ENCODE measurements at regions not wholly inside any gene's neighbourhood (a gene's known extent, or its start where the extent isn't known, plus 50 kb on each side); places are given as distances from the start of the nearest gene placed in this dataset.
"Not testable (repeated sequence)": the region's sequence is repeated elsewhere in the genome, so short reads cannot be mapped to it uniquely, and the experiment has no call there.

DNA sequence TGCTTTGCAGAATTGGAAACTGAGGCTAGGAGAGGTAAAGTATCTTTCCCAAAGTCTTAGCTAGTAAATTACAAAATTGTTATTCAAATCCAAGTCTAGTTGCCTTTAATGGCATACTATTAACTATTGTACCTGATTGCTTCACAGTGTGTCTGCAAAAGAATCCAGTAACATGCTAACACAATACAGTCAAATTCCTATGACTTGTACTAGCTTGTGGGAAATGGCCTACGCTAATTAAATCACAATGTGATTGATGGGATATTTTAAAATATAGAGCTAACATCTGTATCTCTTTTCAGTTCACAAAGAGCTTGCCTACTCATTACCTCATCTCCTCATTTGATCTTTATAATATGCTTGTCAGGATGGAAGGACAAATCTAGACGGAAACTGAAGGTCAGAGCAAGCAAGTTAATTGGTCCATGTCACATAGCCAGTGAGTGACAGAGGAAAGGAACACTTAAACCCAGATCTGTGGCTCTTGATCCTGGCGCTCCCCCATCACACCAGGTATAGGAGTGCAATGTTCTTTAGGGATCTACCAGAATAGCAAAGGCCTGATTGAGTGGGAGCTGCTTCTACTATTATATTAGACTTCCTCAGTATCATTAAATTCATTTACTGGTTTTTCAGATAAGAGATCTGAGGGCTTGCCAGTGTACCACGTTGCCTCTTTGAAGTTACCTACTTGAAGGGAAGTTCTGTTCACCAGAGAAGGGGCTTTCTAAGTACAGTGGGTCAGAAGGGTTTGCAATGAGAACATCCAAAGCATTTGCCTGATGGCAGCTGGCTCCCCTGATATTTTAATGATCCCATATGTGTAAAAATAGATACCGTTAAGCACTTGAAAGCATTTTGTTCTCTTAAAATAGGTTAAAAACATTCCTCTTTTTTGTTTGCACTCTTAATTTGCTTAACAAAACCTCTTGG is 213.6 kb upstream of the SESN3 start:
- no peak for DNase-seq (ENCODE audit: low read depth in 2 of 2, low spot score in 1 of 2)

DNA sequence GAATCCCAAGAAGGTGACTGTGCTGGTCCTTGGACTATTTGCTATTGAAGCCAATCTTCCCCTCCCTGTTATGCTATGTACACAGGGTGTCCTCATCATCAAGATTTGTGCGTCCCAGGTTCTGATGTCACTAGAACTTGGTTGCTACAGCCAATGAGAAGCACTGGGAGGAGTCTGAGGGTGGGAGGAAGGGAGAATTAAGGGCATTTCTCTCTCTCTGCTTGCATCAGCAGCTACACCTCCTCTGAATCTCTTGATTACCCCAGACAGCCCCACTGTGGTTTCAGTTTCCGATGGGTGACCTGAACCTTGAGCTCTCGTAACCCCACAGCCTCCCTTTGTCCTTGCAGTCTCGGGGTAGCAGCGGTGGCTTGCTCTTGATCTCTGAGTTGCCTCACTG is 212.4 kb upstream of the SESN3 start:
- DNase-seq (ENCODE audit: low read depth in 2 of 2, low spot score in 1 of 2), result no peak

- DNase-seq (ENCODE audit: low read depth in 2 of 2, low spot score in 1 of 2), result no peak
Observed at GRCh38 chr11:95442531-95443050, 211.6 kb upstream of the SESN3 start.

GRCh38 chr11:95435628-95436353 is 204.8 kb upstream of the SESN3 start:
- DNase-seq (ENCODE audit: low read depth in 2 of 2, low spot score in 1 of 2), result no peak

- no peak for DNase-seq (ENCODE audit: low read depth in 2 of 2, low spot score in 1 of 2)
Observed at GRCh38 chr11:95435192-95435591, 204.2 kb upstream of the SESN3 start.

- DNase-seq (ENCODE audit: low read depth in 2 of 2, low spot score in 1 of 2), result no peak
Observed at GRCh38 chr11:95434489-95435057, 203.6 kb upstream of the SESN3 start.

- DNase-seq (ENCODE audit: low read depth in 2 of 2, low spot score in 1 of 2), result no peak
Observed at GRCh38 chr11:95434009-95434408, 203.0 kb upstream of the SESN3 start.

DNA sequence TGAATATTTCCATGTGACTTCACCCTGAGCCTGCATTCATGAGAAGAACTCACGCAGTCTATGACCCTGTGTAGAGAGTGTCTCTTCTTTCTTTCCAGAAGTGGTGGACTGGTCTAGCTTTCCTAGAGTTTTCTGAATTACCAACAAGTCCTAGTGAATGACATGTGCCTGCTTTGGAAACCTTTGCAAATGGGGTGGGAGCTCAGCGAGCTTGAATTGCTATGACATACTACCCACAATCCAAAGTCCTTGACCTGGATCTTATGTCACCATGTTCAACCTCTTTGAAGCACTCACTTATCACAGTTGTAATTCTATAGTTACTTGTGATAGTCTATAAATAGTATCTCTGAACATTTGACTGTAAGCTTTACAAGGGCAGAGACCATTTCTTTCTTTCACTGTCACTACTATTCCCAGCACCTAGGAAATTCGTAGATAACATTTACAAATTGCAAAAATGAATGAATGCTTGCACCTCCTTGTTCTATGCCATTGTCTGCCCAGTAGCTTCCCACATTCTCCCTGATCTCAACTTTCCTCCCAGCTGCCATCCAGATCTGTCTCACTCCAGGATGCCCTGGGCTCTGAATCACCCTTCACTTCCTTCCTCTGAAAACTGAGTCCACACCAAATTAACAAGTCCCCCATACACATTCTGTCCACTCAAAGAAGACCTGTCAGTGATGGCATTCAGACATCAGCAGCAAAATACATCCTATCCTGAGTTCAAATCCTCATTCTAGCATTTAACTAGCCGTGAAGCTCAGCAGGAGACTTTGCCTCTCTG is 201.9 kb upstream of the SESN3 start:
- DNase-seq (ENCODE audit: low read depth in 2 of 2, low spot score in 1 of 2), result no peak

DNA sequence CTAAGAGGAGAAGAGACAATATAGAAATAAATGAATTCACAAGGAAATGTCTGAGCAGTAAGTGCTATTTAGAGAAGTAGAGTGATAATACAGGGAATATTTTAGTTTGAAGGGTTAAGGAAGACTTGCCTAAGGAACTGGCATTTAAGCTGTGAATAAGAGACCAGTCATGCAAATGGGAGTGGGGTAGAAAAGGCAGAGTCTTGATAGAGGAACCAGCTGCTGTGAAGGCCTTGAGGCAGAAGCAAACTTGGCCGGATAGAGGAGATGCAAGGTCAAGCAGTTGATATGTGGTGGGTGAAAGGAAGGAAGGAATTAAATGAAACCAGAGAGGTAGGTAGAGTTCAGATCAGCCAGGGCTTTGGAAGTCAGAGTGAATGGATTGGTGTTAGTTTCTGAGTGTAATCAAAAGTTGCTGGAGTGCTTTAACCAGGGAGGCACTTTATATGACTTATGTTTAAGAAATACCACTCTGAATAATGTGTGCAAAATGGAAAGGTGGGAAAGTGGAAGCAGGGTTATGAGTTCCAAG is 198.4 kb upstream of the SESN3 start:
- no peak for DNase-seq (ENCODE audit: low read depth in 2 of 2, low spot score in 1 of 2)

GRCh38 chr11:95426823-95427462 is 195.9 kb upstream of the SESN3 start:
- no peak for DNase-seq (ENCODE audit: low read depth in 2 of 2, low spot score in 1 of 2)

DNA sequence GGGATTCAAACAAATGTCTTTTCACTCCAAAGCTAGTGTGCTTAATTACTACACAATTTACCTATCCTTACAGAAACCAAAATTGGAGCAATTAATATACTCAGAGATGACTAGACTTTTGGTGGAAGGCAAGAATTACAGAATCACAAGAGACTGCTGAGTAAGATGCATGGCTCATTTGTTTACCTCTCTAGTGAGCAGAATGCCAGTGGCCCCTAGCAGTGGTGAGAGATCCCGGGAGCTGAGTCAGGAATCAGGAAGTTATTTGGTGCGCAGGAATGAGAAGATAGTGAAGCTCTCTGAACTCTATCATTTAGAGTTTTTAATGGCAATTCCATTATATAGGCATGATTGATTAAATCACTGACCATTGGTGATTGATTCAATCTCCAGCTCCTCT is 188.9 kb upstream of the SESN3 start:
- no peak for DNase-seq (ENCODE audit: low read depth in 2 of 2, low spot score in 1 of 2)

GRCh38 chr11:95418916-95419315 is 187.9 kb upstream of the SESN3 start:
- no peak for DNase-seq (ENCODE audit: low read depth in 2 of 2, low spot score in 1 of 2)

DNA sequence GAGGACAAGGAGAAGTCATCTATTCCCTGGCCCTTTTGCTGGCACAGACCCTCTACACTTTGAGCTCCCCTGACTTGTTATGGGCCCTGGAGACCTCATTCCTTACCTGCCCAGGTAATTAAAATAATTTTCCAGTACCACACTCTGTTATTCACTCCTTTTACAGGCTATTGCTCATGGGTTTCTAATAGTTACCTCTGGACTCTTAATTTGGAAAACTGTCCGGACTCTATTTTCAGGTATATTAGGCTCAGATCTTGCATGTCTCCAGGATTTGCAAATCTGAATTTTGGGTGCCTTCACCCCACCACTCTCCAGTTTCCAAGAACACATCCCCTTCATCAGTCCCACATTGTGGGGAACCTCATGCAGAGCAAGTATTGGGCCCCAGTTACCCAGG is 186.8 kb upstream of the SESN3 start:
- DNase-seq (ENCODE audit: low read depth in 2 of 2, low spot score in 1 of 2), result no peak

DNA sequence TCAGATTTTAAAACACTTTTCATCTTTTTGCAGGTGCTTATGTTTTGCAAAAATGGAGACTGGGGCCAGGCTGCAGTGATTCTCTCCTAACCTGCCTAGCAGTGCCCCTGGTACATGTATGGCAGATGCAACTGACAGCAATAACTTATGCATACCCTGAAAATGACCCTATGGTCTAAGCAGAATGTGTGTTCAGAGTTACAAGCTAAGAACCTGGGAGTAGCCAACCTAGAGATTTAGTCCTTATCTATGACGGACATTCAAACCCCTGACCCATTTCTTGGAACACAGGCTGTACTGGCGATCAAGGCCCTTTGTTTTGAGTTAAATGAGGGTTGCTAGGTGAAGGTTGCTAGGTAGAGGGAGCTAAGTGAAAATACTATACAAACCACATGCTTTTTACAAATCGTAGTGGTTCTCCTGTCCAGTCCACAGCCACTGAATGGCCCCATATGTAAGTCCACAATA is 184.9 kb upstream of the SESN3 start:
- no peak for DNase-seq (ENCODE audit: low read depth in 2 of 2, low spot score in 1 of 2)

DNA sequence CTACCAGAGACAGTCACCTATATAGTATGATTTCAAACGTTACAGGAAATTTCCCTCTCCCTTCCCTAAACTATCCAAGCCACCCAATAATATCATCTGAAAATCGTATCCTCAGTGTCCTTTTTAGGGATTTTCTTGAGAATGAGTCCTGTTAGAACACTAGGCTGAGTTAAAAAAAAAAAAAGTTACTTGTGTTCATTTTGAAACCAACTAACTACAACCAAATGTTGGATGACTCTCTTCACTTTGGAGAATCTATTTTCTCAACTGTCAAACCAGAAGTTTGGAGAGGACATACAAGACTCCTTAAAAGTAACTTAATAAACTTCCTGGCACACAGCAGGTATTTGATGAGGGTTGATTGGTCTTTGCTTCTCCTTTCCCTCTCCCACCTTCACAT is 183.2 kb upstream of the SESN3 start:
- no peak for DNase-seq (ENCODE audit: low read depth in 2 of 2, low spot score in 1 of 2)

GRCh38 chr11:95413761-95414160 is 182.8 kb upstream of the SESN3 start:
- no peak for DNase-seq (ENCODE audit: low read depth in 2 of 2, low spot score in 1 of 2)

GRCh38 chr11:95413021-95413420 is 182.0 kb upstream of the SESN3 start:
- DNase-seq (ENCODE audit: low read depth in 2 of 2, low spot score in 1 of 2), result no peak

DNA sequence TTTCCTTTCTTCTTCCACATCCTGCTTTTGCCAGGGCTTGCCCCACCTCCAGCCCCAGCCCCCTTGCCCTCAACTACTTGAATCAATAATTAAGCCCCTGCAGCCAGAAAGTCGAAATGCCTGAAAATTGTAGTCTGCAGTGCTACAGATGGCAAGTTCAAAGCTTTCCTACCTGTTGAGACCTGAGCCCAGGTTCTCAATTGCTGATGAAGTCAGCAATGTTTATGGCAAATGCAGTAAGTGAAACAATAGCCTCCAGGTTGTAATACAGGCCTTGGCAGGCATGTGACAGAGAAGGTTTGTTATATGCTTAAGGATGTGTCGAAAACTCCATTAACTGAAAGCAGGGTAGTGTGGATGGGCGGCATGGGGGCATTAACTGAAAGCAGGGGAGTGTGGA is 181.1 kb upstream of the SESN3 start:
- no peak for DNase-seq (ENCODE audit: low read depth in 2 of 2, low spot score in 1 of 2)

GRCh38 chr11:95410707-95411106 is 179.7 kb upstream of the SESN3 start:
- not testable (repeated sequence) for DNase-seq (ENCODE audit: low read depth in 2 of 2, low spot score in 1 of 2)

DNA sequence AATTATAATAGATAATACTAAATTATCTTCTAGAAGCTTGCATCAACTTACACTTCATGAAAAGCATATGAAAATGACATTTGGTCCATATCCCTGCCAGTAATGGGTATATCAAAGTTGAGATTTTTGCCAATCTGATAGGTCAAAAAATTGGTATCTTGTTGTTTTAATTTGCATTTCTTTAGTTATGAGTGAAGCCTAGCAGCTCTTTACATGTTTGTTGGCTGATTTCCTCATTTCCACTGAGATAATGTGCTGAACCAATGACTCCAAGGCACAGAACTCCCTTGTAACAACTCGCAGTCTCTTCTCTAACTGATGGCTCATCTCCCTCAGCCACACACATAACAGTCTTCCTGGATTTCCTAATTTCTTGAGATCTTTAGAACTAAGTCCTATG is 175.3 kb upstream of the SESN3 start:
- no peak for DNase-seq (ENCODE audit: low read depth in 2 of 2, low spot score in 1 of 2)

All from stimulated activated CD8-positive, alpha-beta memory T cell treated with anti-CD3 and anti-CD28 coated beads, Interleukin-4, amount 100 ng/mL, for 1 hour (primary cell).